ENCODE measurements at regions not wholly inside any gene's neighbourhood (a gene's known extent, or its start where the extent isn't known, plus 50 kb on each side); places are given as distances from the start of the nearest gene placed in this dataset.

GRCh38 chr6:147637620-147638195 lies 129.2 kb downstream of the SAMD5 start (continued):
- TF ChIP-seq CHD7 (IDR thresholded peaks at IDR 0.05; ENCODE audit: insufficient replicate concordance, low read length) (no peak), KDM1A (IDR thresholded peaks at IDR 0.05; ENCODE audit: borderline replicate concordance, low read length) (no peak), POLR2AphosphoS5 (IDR thresholded peaks at IDR 0.05; ENCODE audit: low read depth, low read length) (no peak), SUZ12 (IDR thresholded peaks at IDR 0.05; ENCODE audit: low read length) (no peak), CHD2 (IDR thresholded peaks at IDR 0.05; ENCODE audit: low read length) (no peak)

Measured in H1 (cell line).